NT2/D1 (cell line): ENCODE measurements at regions not wholly inside any gene's neighbourhood (a gene's known extent, or its start where the extent isn't known, plus 50 kb on each side); places are given as distances from the start of the nearest gene placed in this dataset.

Experiments used
- DNase-seq: peaks from one replicate; pipeline ENCODE4 v3.0.0-alpha.2; 2011; ENCODE audit warnings: low read depth, low spot score
- H3K27me3 ChIP-seq: 2 replicates; pipeline ENCODE4 v1.6.0; 2011; ENCODE audit warnings: mild to moderate bottlenecking; ENCODE audit not compliant: insufficient read length, insufficient read depth
- H3K36me3 ChIP-seq: 2 replicates; pipeline ENCODE4 v1.6.1; 2011; ENCODE audit warnings: mild to moderate bottlenecking, low read length, mixed read lengths; ENCODE audit not compliant: insufficient read depth, insufficient read length
- H3K4me1 ChIP-seq: 2 replicates; pipeline ENCODE4 v1.5.1; 2011; ENCODE audit not compliant: insufficient read depth, insufficient read length
- H3K4me3 ChIP-seq: 2 replicates; pipeline ENCODE4 v1.5.1; 2011; ENCODE audit warnings: low read depth; ENCODE audit not compliant: insufficient read length
- H3K9ac ChIP-seq: 2 replicates; pipeline ENCODE4 v1.6.0; 2011; ENCODE audit warnings: low read depth; ENCODE audit not compliant: insufficient read length
- H3K9me3 ChIP-seq: 2 replicates; pipeline ENCODE4 v1.5.1; 2011; ENCODE audit warnings: mild to moderate bottlenecking, low read length; ENCODE audit not compliant: insufficient read depth
- SUZ12 ChIP-seq: IDR thresholded peaks from 2 replicates; pipeline ENCODE4 v1.6.1; 2011; ENCODE audit not compliant: insufficient read length, insufficient read depth; ENCODE audit errors: extremely low read depth
- YY1 ChIP-seq: IDR thresholded peaks from 2 replicates; pipeline ENCODE4 v1.6.1; 2011; ENCODE audit not compliant: insufficient read length, insufficient read depth
- ZNF274 ChIP-seq: IDR thresholded peaks from 2 replicates; pipeline ENCODE4 v1.6.1; 2011; ENCODE audit warnings: mild to moderate bottlenecking, low read depth, low read length

- H3K4me3 ChIP-seq: no peak overlapping the region
- no peak overlapping the region for H3K9ac ChIP-seq
- H3K27me3 ChIP-seq: no peaks in the 10 kb centered on the region
- no peaks in the 10 kb centered on the region for H3K4me1 ChIP-seq
- no peaks in the 10 kb centered on the region for H3K9me3 ChIP-seq
- DNase-seq: no peak
- TF ChIP-seq YY1 (no peak), ZNF274 (no peak), SUZ12 (no peak)
- H3K36me3 ChIP-seq: no peaks in the 10 kb centered on the region
Measured at GRCh38 chr2:212777020-212777491, 238.5 kb upstream of the ERBB4 start.

GRCh38 chr2:212773808-212774339 is 235.3 kb upstream of the ERBB4 start:
- no peaks in the 10 kb centered on the region for H3K27me3 ChIP-seq
- no peak for TF ChIP-seq SUZ12
- no peak for TF ChIP-seq YY1
- no peak for TF ChIP-seq ZNF274
- DNase-seq: no peak
- H3K4me1 ChIP-seq: no peaks in the 10 kb centered on the region
- no peaks in the 10 kb centered on the region for H3K9me3 ChIP-seq
- H3K9ac ChIP-seq: no peak overlapping the region
- no peaks in the 10 kb centered on the region for H3K36me3 ChIP-seq
- H3K4me3 ChIP-seq: no peak overlapping the region

DNA sequence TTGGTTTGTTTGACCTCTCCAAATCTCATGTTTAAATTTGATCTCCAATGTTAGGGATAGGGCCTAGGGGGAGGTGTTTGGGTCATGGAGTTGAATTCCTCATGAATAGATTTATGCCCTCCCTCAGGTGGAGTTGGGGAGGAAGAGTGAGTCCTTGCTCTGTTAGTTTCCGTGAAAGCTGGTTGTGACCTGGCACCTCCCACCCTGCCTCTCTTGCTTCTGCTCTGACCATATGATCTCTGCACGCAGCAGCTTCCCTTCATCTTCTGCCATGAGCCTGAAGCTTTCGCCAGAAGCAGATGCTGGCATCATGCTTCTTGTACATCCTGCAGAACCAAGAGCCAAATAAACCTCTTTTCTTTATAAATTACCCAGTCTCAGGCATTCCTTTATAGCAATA is 231.6 kb upstream of the ERBB4 start:
- Histone ChIP-seq H3K9ac (no peak overlapping the region), H3K9me3 (no peaks in the 10 kb centered on the region), H3K36me3 (no peaks in the 10 kb centered on the region), H3K27me3 (no peaks in the 10 kb centered on the region), H3K4me1 (no peaks in the 10 kb centered on the region), H3K4me3 (no peak overlapping the region)
- TF ChIP-seq ZNF274 (no peak), YY1 (no peak), SUZ12 (no peak)
- DNase-seq: no peak

DNA sequence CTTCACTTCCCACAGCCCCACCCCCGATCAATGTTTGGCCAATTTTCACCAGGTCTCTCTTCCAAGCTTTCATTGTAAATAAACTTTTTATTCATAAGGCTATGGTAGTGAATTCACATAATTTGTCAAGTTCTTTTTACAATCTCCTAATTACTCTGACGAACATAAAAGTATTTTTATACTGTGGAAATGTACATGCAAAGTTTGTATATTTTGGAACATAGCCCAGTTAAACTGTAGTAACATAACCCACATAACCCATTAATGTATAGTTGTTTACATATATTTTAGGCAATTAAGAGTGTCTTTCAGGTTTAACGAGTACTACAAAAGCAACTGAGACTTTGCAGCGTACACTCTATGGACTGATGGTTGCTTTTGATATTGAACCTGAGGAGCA is 228.3 kb upstream of the ERBB4 start:
- Histone ChIP-seq H3K36me3 (no peaks in the 10 kb centered on the region), H3K9ac (no peak overlapping the region), H3K9me3 (no peaks in the 10 kb centered on the region), H3K4me3 (no peak overlapping the region), H3K4me1 (no peaks in the 10 kb centered on the region), H3K27me3 (no peaks in the 10 kb centered on the region)
- DNase-seq: no peak
- TF ChIP-seq ZNF274: no peak
- TF ChIP-seq YY1: no peak
- no peak for TF ChIP-seq SUZ12

DNA sequence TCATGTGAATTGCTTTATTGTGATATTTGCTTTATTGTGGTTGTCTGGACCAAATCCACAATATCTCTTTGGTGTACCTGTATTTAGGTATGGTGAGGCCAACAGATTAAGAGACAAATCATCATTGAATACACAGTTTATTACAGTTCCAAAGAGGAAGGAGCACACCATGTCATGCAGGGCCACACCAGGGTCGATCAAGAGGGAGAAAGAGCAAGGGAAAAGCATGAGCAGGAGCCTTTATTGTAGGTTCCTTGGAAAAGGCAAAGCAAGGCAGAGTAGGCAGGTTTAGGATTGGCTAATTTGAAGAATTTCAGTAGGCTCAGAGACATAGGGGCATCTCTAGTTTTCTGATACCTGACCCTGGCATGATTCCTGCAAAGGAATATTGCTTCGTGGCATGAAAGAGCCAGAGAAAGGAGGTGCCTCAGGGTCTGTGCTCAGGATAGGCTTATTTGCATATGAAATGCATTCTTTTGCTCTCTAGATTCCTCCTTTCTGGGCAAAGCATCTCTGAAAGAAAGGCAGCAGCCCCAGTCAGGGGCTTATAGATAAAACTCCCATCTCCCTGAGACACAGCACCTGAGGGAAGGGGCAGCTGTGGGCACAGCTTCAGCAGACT is 214.2 kb upstream of the ERBB4 start:
- peaks cover 16% of the 10 kb centered on the region; the same call in 1 of the 2 replicates for H3K9me3 ChIP-seq
- H3K36me3 ChIP-seq: no peaks in the 10 kb centered on the region
- peaks cover 3% of the 10 kb centered on the region for H3K4me1 ChIP-seq
- DNase-seq: peak; percentile 58
- H3K27me3 ChIP-seq: no peaks in the 10 kb centered on the region
- TF ChIP-seq ZNF274: no peak
- TF ChIP-seq YY1: no peak
- no peak for TF ChIP-seq SUZ12
- no peak overlapping the region for H3K9ac ChIP-seq
- no peak overlapping the region for H3K4me3 ChIP-seq

DNA sequence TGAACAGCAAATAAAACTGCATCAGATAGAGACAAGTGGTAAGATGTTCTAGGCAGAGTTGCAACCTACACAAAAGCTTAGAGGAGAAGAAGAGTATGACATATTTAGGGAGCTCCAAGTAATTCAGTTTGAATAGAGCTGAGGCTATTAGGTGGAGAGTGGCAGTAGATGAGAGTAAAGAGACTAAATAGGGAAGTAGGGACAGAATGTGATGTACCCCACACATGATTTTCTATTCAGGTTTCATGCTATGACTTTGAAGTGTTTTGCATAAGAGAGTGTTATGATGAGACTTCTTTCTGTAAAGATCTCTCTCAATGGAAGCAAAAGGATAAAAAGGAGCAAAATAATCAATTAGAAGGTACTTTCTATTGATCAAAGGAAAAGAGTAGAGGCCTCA is 206.8 kb upstream of the ERBB4 start:
- H3K9me3 ChIP-seq: no peaks in the 10 kb centered on the region
- DNase-seq: no peak
- TF ChIP-seq ZNF274: no peak
- TF ChIP-seq YY1: no peak
- no peak for TF ChIP-seq SUZ12
- H3K27me3 ChIP-seq: no peaks in the 10 kb centered on the region
- H3K9ac ChIP-seq: no peak overlapping the region
- H3K4me3 ChIP-seq: no peak overlapping the region
- no peaks in the 10 kb centered on the region for H3K4me1 ChIP-seq
- no peaks in the 10 kb centered on the region for H3K36me3 ChIP-seq

DNA sequence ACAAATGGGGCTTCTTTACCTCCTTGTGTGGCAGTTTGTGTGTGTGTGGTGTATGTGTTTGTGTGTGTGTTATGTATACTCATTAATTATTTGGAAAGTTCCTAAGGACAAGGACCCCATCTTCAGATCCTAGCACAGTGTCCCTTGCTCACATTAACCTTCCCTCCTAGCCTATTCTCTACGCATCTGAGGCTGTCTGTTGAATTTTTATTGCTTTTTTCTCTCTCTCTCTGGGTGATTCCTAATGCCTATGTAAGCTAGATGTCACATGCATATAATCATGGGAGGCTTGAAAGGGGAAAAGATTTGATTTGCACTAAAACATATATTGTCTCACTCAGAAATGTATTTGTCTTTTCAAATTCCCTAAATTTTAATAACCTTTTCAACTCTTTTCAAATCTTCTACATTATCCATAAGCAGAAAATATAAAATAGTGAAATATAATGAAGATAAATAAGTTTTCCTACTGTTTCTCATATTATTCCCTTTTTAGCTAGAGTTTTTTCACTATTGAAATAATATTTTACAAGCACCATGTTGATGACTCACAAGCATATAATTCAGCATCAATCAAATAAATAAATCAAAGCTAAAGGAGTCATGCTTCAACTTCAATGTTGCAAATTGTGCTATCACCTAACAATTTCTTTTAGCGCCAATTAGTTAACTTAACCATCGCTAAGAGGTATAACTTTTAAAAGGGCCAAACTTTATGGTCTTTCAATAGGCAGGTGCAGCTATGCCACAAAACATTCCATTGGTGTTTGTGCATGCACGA is 199.0 kb upstream of the ERBB4 start:
- DNase-seq: no peak
- Histone ChIP-seq H3K36me3 (no peaks in the 10 kb centered on the region), H3K9ac (no peak overlapping the region), H3K4me1 (no peaks in the 10 kb centered on the region), H3K4me3 (no peak overlapping the region), H3K27me3 (no peaks in the 10 kb centered on the region), H3K9me3 (no peaks in the 10 kb centered on the region)
- no peak for TF ChIP-seq SUZ12
- no peak for TF ChIP-seq YY1
- TF ChIP-seq ZNF274: no peak
